Neural cell (in vitro differentiated cells): ENCODE measurements at regions not wholly inside any gene's neighbourhood (a gene's known extent, or its start where the extent isn't known, plus 50 kb on each side); places are given as distances from the start of the nearest gene placed in this dataset.

Experiments
- H2AFZ ChIP-seq: fragments of 200-600, 300-800 bp; sonication (generic), shearing (Covaris generic); 2 replicates; pipeline ENCODE4 v1.6.0; 2014; ENCODE audit warnings: low read depth, mild to moderate bottlenecking, antibody characterized with exemption, low read length, moderate library complexity
- H3F3A ChIP-seq: fragments of 200-600 bp; shearing (Covaris generic); 2 replicates; pipeline ENCODE4 v1.6.1; 2016; ENCODE audit warnings: mild to moderate bottlenecking, moderate library complexity, mixed read lengths, antibody characterized with exemption, low read length; ENCODE audit not compliant: insufficient read depth, poor library complexity, severe bottlenecking
- H3K27ac ChIP-seq: fragments of 200-600, 300-800 bp; sonication (generic), shearing (Covaris generic); 2 replicates; pipeline ENCODE4 v1.5.1; 2014; ENCODE audit warnings: mild to moderate bottlenecking, low read length, moderate library complexity
- H3K27me3 ChIP-seq: fragments of 300-800, 200-600 bp; sonication (generic), shearing (Covaris generic); 2 replicates; pipeline ENCODE4 v1.6.0; 2014; ENCODE audit warnings: mild to moderate bottlenecking, low read depth, low read length, moderate library complexity; ENCODE audit not compliant: insufficient read depth
- H3K36me3 ChIP-seq: fragments of 300-800, 200-600 bp; sonication (generic), shearing (Covaris generic); 2 replicates; pipeline ENCODE4 v1.5.1; 2014; ENCODE audit warnings: mild to moderate bottlenecking, antibody characterized with exemption, low read length, moderate library complexity; ENCODE audit not compliant: insufficient read depth
- H3K4me2 ChIP-seq: fragments of 300-800, 200-600 bp; sonication (generic), shearing (Covaris generic); 2 replicates; pipeline ENCODE4 v1.6.0; 2014; ENCODE audit warnings: mild to moderate bottlenecking, low read length
- H3K4me3 ChIP-seq: fragments of 300-800, 200-600 bp; sonication (generic), shearing (Covaris generic); 2 replicates; pipeline ENCODE4 v1.5.1; 2014; ENCODE audit warnings: mild to moderate bottlenecking, low read length, moderate library complexity
- H3K79me2 ChIP-seq: fragments of 200-600 bp; shearing (Covaris generic); replicated peaks from 2 replicates; pipeline ENCODE4 v1.6.0; 2014; ENCODE audit warnings: mild to moderate bottlenecking, low read length, moderate library complexity; ENCODE audit not compliant: insufficient read depth
- H3K9ac ChIP-seq: fragments of 300-800, 200-600 bp; sonication (generic), shearing (Covaris generic); 2 replicates; pipeline ENCODE4 v1.6.1; 2016; ENCODE audit warnings: mild to moderate bottlenecking, low read length, mixed read lengths
- H3K9me2 ChIP-seq: fragments of 200-600 bp; shearing (Covaris generic); 2 replicates; pipeline ENCODE4 v1.6.1; 2016; ENCODE audit warnings: mild to moderate bottlenecking, low read length, mixed read lengths; ENCODE audit not compliant: insufficient read depth
- H3K9me3 ChIP-seq: fragments of 200-600, 300-800 bp; sonication (generic), shearing (Covaris generic); 2 replicates; pipeline ENCODE4 v1.6.1; 2016; ENCODE audit warnings: mild to moderate bottlenecking, mixed run types, low read length, moderate library complexity, mixed read lengths
- H4K20me1 ChIP-seq: fragments of 200-600 bp; shearing (Covaris generic); 2 replicates; pipeline ENCODE4 v1.6.1; 2016; ENCODE audit warnings: mild to moderate bottlenecking, mixed run types; ENCODE audit not compliant: insufficient read depth
- CTCF ChIP-seq: fragments of 450-650 bp; IDR thresholded peaks from 2 replicates; pipeline ENCODE4 v1.5.1; 2014; ENCODE audit warnings: antibody characterized with exemption, mild to moderate bottlenecking, moderate library complexity; ENCODE audit not compliant: poor library complexity, severe bottlenecking
- EP300 ChIP-seq: fragments of 450-650 bp; conservative IDR thresholded peaks from 2 replicates; pipeline ENCODE4 v1.6.1; 2014; ENCODE audit warnings: antibody characterized with exemption, mild to moderate bottlenecking, moderate library complexity; ENCODE audit not compliant: poor library complexity, severe bottlenecking
- EZH2 ChIP-seq: fragments of 200-600, 300-800 bp; shearing (Covaris generic), sonication (generic); IDR thresholded peaks from 2 replicates; pipeline ENCODE4 v1.6.1; 2014; ENCODE audit warnings: antibody characterized with exemption, low read length, borderline replicate concordance, mild to moderate bottlenecking; ENCODE audit not compliant: insufficient read depth, poor library complexity, severe bottlenecking
- MXI1 ChIP-seq: fragments of 450-650 bp; conservative IDR thresholded peaks from 2 replicates; pipeline ENCODE4 v1.6.1; 2014; ENCODE audit warnings: antibody characterized with exemption, mild to moderate bottlenecking; ENCODE audit not compliant: poor library complexity, severe bottlenecking
- POLR2AphosphoS5 ChIP-seq: IDR thresholded peaks from 2 replicates; pipeline ENCODE4 v1.6.1; 2012
- RAD21 ChIP-seq: fragments of 450-650 bp; conservative IDR thresholded peaks from 2 replicates; pipeline ENCODE4 v1.6.1; 2014; ENCODE audit warnings: antibody characterized with exemption, mild to moderate bottlenecking, moderate library complexity
- SMC3 ChIP-seq: fragments of 450-650 bp; conservative IDR thresholded peaks from 2 replicates; pipeline ENCODE4 v1.6.1; 2014; ENCODE audit warnings: antibody characterized with exemption, mild to moderate bottlenecking, moderate library complexity; ENCODE audit not compliant: poor library complexity
- TAF1 ChIP-seq: IDR thresholded peaks from 2 replicates; pipeline ENCODE4 v1.6.1; 2012; ENCODE audit warnings: low read depth
- TF ChIP-seq, protein P1 (sequence below): IDR thresholded peaks from 2 replicates; pipeline ENCODE4 v1.6.1; 2012; ENCODE audit warnings: borderline replicate concordance

DNA sequence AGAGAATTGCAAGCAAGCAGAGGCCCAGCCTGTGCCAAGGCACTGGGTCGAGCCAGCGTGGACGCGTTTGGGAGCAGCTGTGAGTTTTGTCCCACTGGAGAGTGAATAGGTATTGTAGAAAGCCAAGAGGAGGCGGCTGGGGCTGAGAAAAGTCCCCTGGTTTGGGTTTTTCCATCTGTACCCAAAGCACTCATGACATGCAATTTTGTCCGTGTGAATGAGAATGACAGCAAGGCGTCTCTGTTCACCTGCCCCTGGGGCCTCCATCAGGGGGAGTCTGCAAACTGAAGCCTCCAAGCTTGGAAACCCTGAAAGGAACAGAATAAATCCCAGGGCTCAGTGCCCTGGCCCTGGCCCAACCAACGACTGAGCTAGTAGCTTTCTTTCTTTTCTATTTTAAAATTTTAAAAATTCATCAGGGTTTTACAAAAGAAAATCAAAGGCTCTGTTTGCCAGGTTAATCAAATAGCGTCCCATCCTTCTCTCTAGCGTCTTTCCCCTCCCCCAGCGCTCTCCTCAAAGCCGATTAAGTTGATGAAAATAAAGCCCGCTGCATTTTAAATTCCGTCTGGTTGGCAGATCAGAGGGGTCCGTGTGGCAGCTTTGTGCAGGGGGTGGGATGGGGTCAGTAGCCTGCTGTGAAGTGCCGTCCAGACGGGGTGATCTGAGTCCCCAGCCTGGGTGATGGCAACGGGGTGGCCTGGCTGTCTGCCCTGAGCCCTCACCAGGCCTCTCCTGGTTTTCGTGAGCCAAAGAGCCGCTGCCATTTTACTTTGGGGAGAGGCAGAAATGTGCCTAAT is 171.0 kb downstream of the KATNIP start:
- Histone ChIP-seq H3K4me3 (no peak overlapping the region), H3K9ac (no peak overlapping the region), H2AFZ (no peak overlapping the region), H3K9me3 (no peaks in the 10 kb centered on the region), H3K27me3 (no peaks in the 10 kb centered on the region), H3K4me2 (no peak overlapping the region), H3K9me2 (no peaks in the 10 kb centered on the region), H3F3A (no peaks in the 10 kb centered on the region), H3K79me2 (no peaks in the 10 kb centered on the region), H3K27ac (no peak overlapping the region), H3K36me3 (peaks cover 3% of the 10 kb centered on the region), H4K20me1 (no peaks in the 10 kb centered on the region)
- TF ChIP-seq TAF1 (no peak), CTCF (no peak), EZH2 (no peak), MXI1 (no peak), RAD21 (no peak), SMC3 (no peak), POLR2AphosphoS5 (no peak), EP300 (no peak)
- TF ChIP-seq, protein P1, sequence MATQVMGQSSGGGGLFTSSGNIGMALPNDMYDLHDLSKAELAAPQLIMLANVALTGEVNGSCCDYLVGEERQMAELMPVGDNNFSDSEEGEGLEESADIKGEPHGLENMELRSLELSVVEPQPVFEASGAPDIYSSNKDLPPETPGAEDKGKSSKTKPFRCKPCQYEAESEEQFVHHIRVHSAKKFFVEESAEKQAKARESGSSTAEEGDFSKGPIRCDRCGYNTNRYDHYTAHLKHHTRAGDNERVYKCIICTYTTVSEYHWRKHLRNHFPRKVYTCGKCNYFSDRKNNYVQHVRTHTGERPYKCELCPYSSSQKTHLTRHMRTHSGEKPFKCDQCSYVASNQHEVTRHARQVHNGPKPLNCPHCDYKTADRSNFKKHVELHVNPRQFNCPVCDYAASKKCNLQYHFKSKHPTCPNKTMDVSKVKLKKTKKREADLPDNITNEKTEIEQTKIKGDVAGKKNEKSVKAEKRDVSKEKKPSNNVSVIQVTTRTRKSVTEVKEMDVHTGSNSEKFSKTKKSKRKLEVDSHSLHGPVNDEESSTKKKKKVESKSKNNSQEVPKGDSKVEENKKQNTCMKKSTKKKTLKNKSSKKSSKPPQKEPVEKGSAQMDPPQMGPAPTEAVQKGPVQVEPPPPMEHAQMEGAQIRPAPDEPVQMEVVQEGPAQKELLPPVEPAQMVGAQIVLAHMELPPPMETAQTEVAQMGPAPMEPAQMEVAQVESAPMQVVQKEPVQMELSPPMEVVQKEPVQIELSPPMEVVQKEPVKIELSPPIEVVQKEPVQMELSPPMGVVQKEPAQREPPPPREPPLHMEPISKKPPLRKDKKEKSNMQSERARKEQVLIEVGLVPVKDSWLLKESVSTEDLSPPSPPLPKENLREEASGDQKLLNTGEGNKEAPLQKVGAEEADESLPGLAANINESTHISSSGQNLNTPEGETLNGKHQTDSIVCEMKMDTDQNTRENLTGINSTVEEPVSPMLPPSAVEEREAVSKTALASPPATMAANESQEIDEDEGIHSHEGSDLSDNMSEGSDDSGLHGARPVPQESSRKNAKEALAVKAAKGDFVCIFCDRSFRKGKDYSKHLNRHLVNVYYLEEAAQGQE = no peak

GRCh38 chr16:27721531-27722181 is 171.7 kb downstream of the KATNIP start:
- Histone ChIP-seq H3K36me3 (peaks cover 3% of the 10 kb centered on the region), H3K9me3 (no peaks in the 10 kb centered on the region), H3K27me3 (no peaks in the 10 kb centered on the region), H3K79me2 (no peaks in the 10 kb centered on the region), H4K20me1 (no peaks in the 10 kb centered on the region), H3F3A (no peaks in the 10 kb centered on the region), H3K4me3 (no peak overlapping the region), H3K27ac (no peak overlapping the region), H3K4me2 (no peak overlapping the region), H3K9me2 (no peaks in the 10 kb centered on the region), H2AFZ (no peak overlapping the region), H3K9ac (no peak overlapping the region)
- TF ChIP-seq EZH2 (no peak), EP300 (no peak), TAF1 (no peak), SMC3 (no peak), MXI1 (no peak), CTCF (no peak), POLR2AphosphoS5 (no peak), RAD21 (no peak)
- TF ChIP-seq, protein P1 = no peak
